Neural cell (in vitro differentiated cells): ENCODE measurements at regions not wholly inside any gene's neighbourhood (a gene's known extent, or its start where the extent isn't known, plus 50 kb on each side); places are given as distances from the start of the nearest gene placed in this dataset.

Experiments
- CTCF ChIP-seq: fragments of 450-650 bp; IDR thresholded peaks from 2 replicates; pipeline ENCODE4 v1.5.1; 2014; ENCODE audit warnings: antibody characterized with exemption, mild to moderate bottlenecking, moderate library complexity; ENCODE audit not compliant: poor library complexity, severe bottlenecking
- EZH2 ChIP-seq: fragments of 200-600, 300-800 bp; shearing (Covaris generic), sonication (generic); IDR thresholded peaks from 2 replicates; pipeline ENCODE4 v1.6.1; 2014; ENCODE audit warnings: antibody characterized with exemption, low read length, borderline replicate concordance, mild to moderate bottlenecking; ENCODE audit not compliant: insufficient read depth, poor library complexity, severe bottlenecking
- RAD21 ChIP-seq: fragments of 450-650 bp; conservative IDR thresholded peaks from 2 replicates; pipeline ENCODE4 v1.6.1; 2014; ENCODE audit warnings: antibody characterized with exemption, mild to moderate bottlenecking, moderate library complexity
- TF ChIP-seq, protein P1 (sequence below): IDR thresholded peaks from 2 replicates; pipeline ENCODE4 v1.6.1; 2012; ENCODE audit warnings: borderline replicate concordance

DNA sequence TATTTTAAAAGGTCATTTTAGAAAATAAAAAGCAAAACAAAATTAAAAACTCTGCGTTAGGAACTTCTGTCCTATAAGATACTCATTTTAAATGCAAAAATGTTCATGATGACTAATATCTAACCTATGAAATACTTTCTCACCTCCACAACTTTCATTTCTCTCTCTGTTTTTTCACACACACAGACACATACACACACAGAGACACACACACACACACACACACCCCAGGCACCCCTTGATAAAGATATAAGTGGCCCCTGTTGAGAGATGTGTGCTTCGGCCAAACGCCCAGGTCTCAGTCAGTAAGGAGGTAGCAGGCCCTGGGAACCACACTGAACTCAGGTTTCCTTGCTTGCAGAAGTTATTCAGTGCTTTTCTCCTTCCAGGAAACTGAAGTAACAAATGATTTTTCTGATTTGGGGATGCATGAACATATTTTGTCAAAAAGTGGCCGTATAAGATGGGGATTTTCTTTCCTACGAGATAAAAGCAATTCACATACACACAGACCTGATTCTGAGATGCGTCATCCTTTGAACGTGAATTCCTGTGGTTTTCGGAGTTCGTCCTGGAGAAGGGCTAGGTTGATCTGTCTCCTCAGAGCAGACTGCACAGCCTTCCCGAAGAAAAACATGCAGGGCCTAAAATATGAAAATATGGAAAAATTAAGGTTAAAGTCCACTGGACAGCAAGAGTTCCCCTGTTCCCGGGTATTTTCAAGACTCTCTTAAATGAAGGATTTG, 306.8 kb upstream of the FOXQ1 start:
- TF ChIP-seq CTCF, result no peak
- TF ChIP-seq RAD21, result no peak
- no peak for TF ChIP-seq EZH2
- TF ChIP-seq, protein P1, sequence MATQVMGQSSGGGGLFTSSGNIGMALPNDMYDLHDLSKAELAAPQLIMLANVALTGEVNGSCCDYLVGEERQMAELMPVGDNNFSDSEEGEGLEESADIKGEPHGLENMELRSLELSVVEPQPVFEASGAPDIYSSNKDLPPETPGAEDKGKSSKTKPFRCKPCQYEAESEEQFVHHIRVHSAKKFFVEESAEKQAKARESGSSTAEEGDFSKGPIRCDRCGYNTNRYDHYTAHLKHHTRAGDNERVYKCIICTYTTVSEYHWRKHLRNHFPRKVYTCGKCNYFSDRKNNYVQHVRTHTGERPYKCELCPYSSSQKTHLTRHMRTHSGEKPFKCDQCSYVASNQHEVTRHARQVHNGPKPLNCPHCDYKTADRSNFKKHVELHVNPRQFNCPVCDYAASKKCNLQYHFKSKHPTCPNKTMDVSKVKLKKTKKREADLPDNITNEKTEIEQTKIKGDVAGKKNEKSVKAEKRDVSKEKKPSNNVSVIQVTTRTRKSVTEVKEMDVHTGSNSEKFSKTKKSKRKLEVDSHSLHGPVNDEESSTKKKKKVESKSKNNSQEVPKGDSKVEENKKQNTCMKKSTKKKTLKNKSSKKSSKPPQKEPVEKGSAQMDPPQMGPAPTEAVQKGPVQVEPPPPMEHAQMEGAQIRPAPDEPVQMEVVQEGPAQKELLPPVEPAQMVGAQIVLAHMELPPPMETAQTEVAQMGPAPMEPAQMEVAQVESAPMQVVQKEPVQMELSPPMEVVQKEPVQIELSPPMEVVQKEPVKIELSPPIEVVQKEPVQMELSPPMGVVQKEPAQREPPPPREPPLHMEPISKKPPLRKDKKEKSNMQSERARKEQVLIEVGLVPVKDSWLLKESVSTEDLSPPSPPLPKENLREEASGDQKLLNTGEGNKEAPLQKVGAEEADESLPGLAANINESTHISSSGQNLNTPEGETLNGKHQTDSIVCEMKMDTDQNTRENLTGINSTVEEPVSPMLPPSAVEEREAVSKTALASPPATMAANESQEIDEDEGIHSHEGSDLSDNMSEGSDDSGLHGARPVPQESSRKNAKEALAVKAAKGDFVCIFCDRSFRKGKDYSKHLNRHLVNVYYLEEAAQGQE, result no peak
